NCI-H1930 (cell line): ENCODE measurements at regions not wholly inside any gene's neighbourhood (a gene's known extent, or its start where the extent isn't known, plus 50 kb on each side); places are given as distances from the start of the nearest gene placed in this dataset.
A peak's percentile ranks its signal among the peaks of the same experiment; 100 is the strongest.
"Not testable (repeated sequence)": the region's sequence is repeated elsewhere in the genome, so short reads cannot be mapped to it uniquely, and the experiment has no call there.

Source experiments
- DNase-seq, 2 experiments: peaks; one replicate each; lab custom pipeline; 2025; lab: John Stamatoyannopoulos, UW

DNA sequence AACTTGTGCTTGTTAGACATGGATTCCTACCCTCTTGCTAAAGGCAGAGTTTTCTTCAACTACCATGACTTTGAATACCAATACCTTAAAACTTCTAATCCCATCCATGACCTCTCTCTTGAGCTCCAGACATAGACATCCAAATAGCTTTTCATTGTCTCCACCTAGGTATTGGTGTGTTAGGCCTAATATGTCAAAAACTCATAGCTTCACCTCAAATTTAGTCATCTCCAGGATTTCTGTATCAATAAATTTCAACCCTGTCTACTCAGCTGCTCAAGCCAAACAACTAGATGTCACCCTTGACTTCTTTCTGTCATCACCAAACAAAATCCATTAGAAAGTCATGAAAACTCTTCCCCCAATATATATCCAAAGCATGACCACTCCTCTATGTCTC lies 617.7 kb upstream of the GRIA3 start:
- DNase-seq: no peak

DNA sequence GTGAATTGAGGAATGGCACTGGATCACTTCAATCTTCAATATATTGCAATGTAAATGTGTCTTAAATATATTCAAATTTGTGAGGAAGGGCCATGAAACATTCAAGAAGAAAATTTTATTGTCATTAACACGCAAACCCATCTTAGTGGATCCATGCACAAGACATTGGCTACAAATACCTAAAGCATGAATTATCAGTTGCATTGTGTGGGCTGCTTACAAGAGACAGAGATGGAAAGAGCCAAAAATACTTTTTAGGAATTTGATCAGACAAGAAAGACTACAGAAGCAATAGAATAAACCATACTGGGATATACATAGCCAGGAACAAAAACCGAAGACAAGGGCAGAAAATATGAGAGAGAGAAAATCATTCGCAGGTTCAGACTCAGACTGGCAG lies 616.2 kb upstream of the GRIA3 start:
- no peak for DNase-seq

DNA sequence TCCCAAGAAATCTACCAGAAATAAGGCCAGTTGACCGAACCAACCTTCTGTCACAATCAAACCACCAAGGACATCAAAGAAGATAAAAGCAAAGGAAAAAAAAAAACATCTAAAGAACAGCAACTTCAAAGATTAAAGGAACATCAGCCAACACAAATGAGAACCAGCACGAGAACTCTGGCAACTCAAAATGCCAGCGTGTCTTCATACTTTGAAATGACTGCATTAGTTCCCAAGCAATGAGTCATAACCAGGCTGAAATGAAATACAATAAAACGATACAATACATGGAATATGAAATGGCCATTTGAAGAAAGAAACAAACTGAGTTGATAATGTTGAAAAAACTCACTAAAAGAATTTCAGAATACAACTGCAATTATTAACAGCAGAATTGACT lies 611.6 kb upstream of the GRIA3 start:
- no peak for DNase-seq

DNA sequence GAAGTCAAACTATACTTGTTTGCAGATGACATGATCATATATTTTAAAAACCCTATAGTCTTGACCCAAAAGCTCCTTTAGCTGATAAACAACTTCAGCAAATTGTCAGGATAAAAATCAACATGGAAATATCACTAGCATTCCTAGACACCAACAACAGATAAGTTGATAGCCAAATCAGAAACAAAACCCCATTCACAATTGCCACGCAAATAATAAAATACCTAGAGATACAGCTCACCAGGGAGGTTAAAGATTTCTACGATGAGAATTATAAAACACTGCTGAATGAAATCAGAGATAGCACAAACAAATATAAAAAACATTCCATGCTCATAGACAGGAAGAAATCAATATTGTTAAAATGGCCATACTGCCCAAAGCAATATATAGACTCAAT lies 605.0 kb upstream of the GRIA3 start:
- DNase-seq: no peak

DNA sequence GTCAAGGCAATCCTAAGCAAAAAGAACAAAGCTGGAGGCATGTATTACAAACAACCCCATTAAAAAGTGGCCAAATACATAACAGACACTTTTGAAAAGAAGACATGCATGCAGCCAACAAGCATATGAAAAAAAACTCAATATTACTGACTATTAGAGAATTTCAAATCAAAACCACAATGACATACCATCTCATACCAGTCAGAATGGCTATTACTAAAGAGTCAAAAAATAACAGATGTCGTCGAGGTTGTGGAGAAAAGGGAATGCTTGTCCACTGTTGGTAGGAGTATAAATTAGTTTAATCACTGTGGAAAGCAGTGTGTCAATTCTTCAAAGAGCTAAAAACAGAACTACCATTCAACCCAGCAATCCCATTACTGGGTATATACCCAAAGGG lies 604.6 kb upstream of the GRIA3 start:
- DNase-seq: no peak

DNA sequence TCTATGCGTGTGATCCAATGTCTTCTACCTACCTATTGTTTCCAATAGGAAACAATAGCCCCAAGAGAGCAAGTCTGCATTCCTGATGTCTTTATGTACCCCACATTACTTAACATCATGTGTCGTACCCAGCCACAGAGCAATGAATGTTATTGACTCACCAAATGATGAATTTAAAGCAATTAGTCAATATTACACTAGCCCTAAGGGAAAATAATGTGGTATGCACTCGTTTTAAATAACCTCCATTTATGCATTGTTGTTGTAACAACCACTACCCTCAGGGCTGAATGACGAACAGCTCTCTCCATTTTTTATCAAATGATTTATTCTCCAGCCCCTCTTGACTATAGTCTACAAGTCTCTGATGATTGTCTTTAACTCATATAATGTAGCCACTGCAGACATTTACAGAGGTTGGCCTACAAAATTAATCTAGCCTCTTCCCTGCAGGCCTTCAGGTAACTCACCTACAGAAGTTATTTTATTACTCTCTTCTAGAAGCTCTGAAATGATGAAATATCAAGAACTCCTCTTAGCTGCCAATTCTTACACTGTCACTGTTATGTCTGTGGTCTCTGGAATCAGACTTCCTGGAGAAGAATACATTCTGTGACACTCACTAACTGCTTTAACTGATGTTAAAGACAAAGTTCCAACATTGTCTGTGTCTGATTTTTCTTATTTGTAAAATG lies 601.7 kb upstream of the GRIA3 start:
- no peak for DNase-seq

DNA sequence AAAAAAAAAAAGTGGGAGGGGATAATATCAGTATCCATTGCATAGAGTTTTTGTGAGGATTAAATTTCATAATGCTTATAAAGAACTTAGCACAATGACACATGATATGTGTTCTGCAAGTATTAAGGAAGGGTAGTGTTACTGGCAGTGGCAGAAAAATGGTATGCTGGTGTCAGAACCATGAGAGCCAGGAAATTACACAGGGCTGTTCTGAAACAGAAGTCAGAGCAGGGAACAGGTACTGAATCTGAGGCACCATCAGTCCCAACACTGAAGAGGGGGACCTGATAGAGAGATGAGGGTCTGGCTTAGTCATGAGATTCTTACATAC lies 601.1 kb upstream of the GRIA3 start:
- no peak for DNase-seq

DNA sequence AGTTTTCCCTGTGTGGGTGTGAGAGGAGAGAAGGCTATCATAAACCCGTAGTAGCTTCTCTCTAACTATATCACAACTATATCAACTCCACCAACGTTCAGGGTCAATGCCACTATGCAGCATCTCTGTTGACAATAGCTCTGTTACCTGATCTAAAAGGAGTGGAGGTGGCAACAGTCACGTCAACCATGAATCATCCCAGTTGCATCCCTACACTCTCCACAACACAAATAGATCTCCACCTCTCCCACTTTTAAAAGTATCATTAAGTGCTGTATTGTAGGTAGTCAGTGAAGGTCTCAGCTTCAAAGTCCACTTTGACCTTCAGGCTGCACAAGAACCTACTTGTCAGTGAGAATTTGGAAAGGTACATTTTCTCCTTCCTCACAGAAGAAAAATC lies 600.5 kb upstream of the GRIA3 start:
- no peak for DNase-seq

DNA sequence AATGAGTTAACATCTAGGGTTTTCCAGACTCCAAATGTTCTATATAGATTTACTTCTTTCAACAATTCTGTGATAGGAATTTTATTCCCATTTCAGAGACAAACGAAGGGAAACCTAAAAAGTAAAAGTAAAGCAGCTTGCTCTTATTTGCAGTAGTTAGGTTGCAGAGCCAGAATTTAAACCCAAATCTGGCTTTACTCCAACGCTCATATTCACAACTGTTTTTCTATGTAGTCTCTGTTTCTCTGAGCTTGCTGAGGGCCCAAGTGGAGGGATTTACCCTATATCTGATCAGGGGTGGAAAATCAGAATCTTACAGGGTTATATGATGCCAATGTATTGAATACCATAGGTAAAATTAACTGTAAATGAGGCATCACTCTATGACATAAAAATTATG lies 599.1 kb upstream of the GRIA3 start:
- DNase-seq: no peak

DNA sequence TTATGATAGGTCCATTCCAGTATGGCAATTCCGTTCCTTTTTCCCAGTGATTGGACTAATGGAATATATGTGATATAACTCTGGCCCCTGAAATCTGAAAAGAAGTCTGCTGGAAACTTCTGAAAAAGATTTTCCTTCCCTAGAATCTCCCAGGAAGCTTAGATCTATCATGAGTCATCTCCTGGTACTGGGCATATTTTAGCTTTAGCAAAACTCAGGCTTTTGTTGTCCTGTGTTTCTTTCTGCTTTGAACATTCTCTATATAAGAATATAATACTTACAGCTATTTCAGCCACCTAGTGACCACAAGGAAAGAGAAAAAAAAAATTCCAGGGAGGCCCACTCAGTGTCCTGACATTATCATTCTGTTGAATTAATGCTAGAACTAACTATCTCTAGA lies 597.2 kb upstream of the GRIA3 start:
- DNase-seq: no peak

DNA sequence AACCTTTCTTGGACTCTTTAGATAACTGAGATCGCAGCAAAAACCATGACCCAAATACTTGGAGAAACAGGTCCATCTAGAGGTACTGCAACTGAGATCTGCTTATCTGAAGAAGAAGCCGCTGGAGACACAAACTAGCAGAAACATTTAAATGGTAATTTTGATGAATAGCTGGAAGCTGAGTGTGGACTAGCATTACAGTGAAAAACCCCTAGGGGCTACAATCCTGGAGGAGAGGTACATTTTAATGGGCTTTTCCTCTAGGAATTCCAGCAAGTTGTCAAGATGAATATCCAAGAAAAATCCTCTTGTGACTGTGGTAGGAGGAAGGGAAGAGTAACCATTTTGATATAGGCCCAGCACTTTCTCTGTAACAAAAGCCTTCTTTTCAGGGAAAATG lies 592.5 kb upstream of the GRIA3 start:
- DNase-seq: no peak

DNA sequence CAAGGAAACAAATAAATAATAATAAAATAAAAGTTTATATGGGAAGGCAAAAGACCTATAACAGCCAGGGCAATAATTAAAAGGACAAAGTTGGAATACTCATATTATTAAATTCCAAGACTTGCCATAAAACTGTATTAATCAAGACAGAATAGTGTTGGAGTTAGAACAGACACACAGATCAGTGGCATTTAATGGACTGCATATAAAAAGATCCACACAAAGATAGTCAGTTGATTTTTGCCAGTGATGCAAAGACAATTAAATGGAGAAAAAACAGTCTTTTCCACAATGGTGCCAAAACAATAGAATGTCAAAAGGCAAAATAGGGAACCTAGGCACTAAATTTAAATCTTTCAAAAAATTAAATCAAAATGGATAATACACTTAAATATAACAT lies 587.1 kb upstream of the GRIA3 start:
- DNase-seq: no peak

DNA sequence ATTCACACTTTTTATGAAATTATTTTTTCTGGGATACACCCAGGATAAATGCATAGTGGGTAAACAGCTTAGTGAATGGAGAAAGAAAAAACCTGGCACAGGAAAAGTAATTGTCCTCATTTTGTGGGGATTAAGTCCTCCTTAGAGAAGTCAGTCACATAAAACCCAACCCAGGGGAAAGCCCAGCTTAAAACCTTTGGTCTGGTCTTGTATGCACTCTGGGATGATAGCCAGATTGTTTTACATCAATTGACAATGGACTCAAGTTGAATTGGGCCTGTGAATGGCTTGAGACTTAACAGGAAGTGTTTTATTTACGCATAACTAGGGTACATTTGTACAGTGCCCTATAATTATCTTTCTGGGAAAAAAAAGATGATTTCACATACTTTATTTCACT lies 561.3 kb upstream of the GRIA3 start:
- DNase-seq: peak in 1 of 2 experiments; percentile 2

DNA sequence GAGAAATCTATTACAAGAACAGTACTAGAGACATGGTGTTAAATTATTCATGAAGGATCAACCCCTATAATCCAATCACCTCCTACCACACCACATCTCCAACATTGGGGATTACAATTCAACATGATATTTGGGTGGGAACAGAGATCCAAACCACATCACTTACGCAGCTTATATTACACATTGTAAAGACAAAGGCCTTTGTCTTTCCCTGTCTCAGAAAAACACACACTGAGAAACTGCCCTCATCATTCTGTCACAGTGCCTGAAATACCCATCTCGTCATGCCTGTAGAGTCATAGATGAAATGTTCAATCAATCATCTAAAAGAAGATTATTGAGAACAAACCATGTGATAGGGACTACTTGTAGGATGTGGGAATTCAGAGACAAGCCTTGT lies 558.8 kb upstream of the GRIA3 start:
- DNase-seq: no peak

DNA sequence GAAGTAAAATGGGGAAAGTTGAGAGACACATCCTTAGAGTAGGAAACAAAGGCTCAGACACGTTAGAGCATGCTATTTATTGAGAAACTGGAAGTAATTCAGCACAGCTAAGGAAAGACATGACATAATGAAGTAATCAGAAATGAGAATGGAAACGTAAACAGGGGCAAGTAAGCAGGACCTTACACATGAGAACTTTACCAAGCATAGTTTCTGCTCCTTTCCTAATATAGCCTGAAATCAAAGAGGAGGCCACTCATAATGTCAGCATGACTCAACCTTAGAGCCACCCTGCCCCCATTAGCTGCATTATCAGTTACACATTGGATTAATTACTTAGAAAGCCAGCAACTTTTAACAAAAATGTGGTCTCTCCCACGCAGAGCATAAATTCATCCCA lies 558.3 kb upstream of the GRIA3 start:
- DNase-seq: no peak

DNA sequence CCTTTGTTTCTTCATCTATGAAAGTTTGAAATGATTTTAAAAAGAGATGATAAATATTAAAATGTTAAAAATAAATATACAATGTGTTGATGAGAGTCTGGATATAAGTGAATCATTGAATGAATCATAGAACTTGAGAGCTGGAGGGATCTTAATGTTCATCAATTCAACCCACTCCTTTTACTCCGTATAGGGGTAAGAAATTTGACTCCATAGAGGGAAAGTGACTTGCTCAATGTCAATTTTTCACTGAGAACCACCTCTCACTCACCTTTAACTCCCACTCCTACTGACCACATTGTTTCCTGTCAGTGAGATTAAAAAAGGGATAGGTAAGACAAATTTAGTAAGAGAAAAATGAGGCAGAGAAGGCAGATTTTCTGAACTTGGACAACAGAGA lies 557.2 kb upstream of the GRIA3 start:
- DNase-seq: no peak

DNA sequence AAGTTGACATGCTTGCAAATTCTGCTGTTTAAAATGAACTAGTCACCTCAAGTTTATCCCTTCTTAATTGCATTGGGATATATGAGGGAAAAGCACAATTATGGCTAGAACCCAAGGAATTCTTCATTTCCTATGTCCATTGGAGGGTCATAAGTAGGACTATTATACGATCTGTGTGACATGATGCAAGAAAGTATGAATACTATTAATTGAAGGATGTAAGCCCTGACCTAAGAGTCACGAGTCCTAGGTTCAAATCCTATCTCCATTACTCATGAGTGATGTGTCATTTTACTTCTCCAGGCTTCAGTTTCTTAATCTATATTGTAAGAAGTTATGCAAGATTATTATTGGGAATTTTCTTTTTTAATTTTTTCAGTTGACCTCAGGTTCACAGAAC lies 542.9 kb upstream of the GRIA3 start:
- DNase-seq: no peak

DNA sequence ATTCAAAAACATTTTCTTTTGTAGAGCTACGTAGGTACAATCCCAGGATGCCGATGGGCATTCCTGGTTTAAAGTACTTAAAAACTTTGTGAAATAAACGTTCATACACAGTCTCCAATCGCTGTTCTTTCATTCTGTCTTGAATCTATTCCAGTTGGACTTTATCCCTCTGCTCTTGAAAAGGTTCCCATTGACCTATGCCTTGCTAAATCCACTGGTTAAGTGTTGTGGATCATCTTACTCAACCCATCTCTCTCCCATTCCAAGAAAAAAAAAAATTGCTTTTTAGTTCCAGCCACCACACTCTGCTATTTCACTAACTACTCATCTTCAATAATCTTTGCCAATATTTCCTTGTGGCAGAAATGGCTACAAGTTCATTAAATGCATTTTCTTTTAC lies 542.3 kb upstream of the GRIA3 start:
- DNase-seq: no peak

DNA sequence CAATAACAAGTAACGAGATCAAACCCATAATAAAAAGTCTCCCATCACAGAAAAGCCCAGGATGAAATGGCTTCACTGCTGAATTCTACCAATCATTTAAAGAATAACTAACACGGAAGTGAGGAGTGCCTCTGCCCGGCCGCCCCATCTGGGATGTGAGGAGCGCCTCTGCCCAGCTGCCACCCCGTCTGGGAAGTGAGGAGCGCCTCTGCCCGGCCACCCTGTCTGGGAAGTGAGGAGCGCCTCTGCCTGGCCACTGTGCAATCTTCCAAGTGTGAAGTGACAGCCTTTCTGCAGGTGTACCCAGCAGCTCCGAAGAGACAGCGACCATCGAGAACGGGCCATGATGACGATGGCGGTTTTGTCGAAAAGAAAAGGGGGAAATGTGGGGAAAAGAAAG lies 528.8 kb upstream of the GRIA3 start:
- DNase-seq: not testable (repeated sequence)

DNA sequence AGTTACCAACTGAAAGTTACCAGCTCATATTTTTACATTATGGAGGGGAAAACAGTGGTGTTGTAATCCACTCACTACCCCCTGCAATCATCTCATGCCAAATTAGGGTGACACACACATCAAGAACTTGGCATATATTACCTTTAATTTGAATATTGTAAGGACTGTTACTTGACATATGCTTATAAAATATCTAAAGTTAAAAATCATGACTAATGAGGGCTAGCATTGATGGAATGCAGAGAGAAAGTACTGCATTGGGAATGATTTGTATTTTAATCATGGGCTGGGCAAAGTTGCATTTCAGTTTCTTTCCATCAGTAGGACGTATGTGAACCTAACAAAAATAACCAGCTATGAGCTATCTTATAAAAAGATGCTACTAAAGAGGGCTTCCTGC lies 517.5 kb upstream of the GRIA3 start:
- no peak for DNase-seq

DNA sequence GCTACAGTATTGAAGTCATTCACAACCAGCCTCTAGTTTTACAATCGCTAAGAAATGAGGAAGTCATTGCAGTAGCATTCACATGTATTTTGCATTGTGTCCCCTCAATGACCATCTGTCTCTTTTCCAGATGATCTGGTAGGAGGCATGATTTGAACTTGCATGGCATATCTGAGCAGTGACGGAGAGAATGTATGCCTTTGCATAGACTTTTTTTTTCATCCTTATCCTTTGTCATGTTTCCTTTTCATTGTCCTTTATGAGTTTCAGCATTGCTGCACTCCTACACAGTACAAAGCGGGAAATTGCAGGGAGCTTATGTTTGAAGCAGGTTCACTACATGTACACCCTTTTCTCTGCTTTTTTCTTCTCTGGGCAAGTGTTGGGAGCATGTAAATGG lies 516.4 kb upstream of the GRIA3 start:
- no peak for DNase-seq

DNA sequence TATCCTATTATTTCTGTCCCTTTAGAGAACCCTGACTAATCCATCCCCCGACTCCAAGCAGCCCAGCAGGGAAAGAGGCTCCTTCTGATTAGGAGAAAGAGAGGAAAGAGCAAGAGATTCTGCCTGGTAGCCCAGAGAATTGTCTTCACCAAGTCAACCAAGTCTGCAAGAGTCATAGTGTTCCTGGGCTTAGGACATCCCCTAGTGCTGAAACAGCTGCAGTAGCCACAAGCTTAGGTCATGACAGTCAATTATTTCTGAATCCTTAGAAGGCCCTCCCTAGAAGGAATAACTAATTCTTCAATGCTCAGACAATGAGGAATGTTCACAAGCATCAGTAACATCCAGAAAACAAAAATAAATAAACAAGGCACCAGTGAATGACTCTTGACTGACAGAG lies 480.3 kb upstream of the GRIA3 start:
- DNase-seq: no peak

DNA sequence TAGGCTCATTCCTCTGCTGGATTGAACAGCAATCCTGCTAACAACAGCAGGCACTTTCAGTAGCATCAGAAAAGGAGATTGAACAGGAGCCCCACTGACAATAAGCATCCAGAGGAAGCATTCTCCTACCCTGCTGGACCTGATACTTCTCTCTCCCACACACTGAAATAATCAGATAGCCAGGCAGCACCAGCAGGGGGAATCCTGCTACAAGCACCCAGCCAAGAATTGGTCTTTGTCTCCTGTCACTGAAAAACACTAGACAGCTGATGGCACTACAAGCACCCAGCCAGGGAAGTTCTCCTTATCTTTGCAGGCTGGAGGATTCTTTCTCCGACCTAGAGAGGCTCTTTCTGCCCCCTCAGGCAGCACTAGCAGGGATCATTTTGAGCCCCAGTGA lies 444.3 kb upstream of the GRIA3 start:
- DNase-seq: peak in 1 of 2 experiments; percentile 0

DNA sequence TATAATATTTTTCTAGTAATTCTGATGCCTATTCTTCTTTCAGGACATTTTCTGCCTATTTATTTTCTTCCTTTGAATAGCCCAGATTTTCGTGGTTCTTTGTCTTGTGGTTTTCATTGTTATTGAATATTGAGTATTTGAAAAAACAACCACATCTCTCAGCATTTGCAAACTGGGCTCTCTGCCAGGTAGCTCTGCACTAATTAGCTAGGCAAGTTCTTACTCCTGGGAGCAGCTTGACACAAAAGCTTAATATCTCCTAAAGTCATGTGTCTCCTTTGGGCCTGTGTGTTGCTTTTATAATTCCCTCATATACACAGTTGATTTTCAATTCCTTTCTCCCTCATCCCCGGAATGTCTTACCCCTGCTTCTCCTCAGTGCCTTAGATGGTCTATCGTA lies 413.5 kb upstream of the GRIA3 start:
- no peak for DNase-seq

DNA sequence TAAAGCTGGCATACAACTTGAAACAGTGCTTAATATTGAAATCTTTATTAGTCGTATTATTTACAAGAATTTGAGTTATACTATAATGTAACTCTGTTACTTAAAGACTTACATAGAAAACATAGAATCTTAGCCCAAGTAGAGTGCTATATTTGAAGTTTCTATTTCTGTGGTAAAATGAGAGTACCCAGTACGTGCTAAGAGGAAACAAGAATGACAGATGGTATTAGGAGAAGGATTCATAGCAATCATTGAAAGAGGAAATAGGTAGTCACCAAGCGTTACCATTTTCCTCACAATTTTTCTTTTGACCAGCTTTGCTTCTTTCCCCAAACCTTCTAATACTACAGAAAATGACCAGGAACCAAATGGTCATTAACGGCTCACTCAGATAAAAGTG lies 412.1 kb upstream of the GRIA3 start:
- DNase-seq: no peak
